Keratinocyte (primary cell): ENCODE measurements at regions not wholly inside any gene's neighbourhood (a gene's known extent, or its start where the extent isn't known, plus 50 kb on each side); places are given as distances from the start of the nearest gene placed in this dataset.

Experiments
- EZH2 ChIP-seq: IDR thresholded peaks from one replicate; pipeline ENCODE4 v1.6.1; 2012; ENCODE audit warnings: inconsistent platforms, mild to moderate bottlenecking, low read length, moderate library complexity
- TF ChIP-seq, protein P1 (sequence below), 3 experiments: IDR thresholded peaks in 1 of 3; conservative IDR thresholded peaks in 1 of 3; optimal IDR thresholded peaks in 1 of 3; 2 replicates in 2 of 3; 3 replicates in 1 of 3; pipeline versions ENCODE3 to v1.5.1; 2011; ENCODE audit warnings: low read length in 3 of 3, mild to moderate bottlenecking in 3 of 3, moderate library complexity in 2 of 3, control low read depth in 1 of 3, inconsistent platforms in 1 of 3; ENCODE audit not compliant: insufficient read depth in 2 of 3; ENCODE audit errors: extremely low read depth in 1 of 3

DNA sequence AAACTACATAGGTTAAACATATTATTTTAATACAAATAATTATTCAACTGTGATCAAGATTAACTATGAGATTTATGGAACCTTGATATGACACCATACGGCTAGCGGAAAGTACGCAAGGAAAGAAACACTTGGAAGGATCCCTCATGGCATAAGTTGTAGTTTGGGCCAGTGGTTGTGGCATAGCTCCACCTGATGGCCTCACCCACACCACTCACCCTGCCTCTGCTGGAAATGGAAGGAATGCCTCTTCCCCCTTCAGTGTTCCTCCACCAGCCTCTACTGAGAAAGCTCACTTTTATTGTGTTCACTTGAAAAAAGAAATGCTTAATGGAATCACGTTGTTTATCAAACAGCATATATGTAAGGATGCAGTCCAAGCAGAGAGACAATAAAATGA lies 86.4 kb downstream of the BMP15 start:
- TF ChIP-seq, protein P1, sequence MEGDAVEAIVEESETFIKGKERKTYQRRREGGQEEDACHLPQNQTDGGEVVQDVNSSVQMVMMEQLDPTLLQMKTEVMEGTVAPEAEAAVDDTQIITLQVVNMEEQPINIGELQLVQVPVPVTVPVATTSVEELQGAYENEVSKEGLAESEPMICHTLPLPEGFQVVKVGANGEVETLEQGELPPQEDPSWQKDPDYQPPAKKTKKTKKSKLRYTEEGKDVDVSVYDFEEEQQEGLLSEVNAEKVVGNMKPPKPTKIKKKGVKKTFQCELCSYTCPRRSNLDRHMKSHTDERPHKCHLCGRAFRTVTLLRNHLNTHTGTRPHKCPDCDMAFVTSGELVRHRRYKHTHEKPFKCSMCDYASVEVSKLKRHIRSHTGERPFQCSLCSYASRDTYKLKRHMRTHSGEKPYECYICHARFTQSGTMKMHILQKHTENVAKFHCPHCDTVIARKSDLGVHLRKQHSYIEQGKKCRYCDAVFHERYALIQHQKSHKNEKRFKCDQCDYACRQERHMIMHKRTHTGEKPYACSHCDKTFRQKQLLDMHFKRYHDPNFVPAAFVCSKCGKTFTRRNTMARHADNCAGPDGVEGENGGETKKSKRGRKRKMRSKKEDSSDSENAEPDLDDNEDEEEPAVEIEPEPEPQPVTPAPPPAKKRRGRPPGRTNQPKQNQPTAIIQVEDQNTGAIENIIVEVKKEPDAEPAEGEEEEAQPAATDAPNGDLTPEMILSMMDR (optimal IDR thresholded peaks at IDR 0.05 in 1 of 3, IDR thresholded peaks at IDR 0.05 in 1 of 3, conservative IDR thresholded peaks at IDR 0.05 in 1 of 3; ENCODE audit: extremely low read depth in 1 of 3, insufficient read depth in 2 of 3, low read length in 3 of 3) = peak in 2 of 3 experiments; percentile 10 to 43
- no peak for TF ChIP-seq EZH2
